Lower lobe of right lung (tissue), 2 donors: ENCODE measurements at regions not wholly inside any gene's neighbourhood (a gene's known extent, or its start where the extent isn't known, plus 50 kb on each side); places are given as distances from the start of the nearest gene placed in this dataset.

ENCODE experiments used
- ATAC-seq, 2 donors: fragments of 200-7000 bp; cut with Tn5 transposase; one replicate each; pipeline ENCODE4 v1.9.1; 2020 to 2022; ENCODE audit warnings: mild to moderate bottlenecking in 2 of 2, moderate library complexity in 2 of 2
- DNase-seq: peaks from one replicate; pipeline ENCODE4 v3.0.0-alpha.2; 2020
- H3K27ac ChIP-seq: fragments of 200-600 bp; one replicate; pipeline ENCODE4 v1.8.0; 2022
- H3K27me3 ChIP-seq: fragments of 200-600 bp; one replicate; pipeline ENCODE4 v1.8.0; 2022; ENCODE audit warnings: low read depth
- H3K36me3 ChIP-seq: fragments of 200-600 bp; one replicate; pipeline ENCODE4 v1.8.0; 2022; ENCODE audit warnings: mild to moderate bottlenecking
- H3K4me1 ChIP-seq: fragments of 200-600 bp; one replicate; pipeline ENCODE4 v1.8.0; 2022
- H3K4me3 ChIP-seq: fragments of 200-600 bp; one replicate; pipeline ENCODE4 v1.8.0; 2022; ENCODE audit warnings: mild to moderate bottlenecking
- H3K9me3 ChIP-seq: fragments of 200-600 bp; one replicate; pipeline ENCODE4 v1.8.0; 2022
- intact Hi-C: fragments of 100-400 bp; cut with DNase I; formaldehyde crosslinking; loops from one replicate; pipeline ENCODE4 v1.11.0; 2022
- TF ChIP-seq, protein P1 (sequence below): fragments of 200-600 bp; IDR thresholded peaks from one replicate; pipeline ENCODE4 v1.8.0; 2022; ENCODE audit warnings: antibody characterized with exemption, mild to moderate bottlenecking
- donor health status: DM: no; HTN: yes; CAD: no; lungs with severe emphysema.

DNA sequence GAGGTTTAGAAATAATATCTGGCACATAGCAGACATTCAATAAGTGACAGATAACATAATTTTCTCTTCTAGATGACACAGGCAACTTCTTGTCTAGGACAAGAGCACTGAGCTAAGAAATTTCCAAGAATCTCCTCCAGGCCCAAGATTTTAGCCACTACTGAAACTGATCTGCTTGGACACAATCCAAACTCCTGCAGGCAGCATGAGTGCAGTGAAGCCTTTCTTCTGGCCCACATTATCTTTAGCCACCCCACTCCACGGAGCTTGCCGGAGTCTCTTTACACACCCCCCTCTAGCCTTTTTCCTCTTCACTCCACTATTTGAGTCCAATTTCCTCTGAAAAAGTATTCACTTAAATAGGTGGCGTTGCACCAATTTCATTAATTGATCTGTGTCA lies 142.9 kb upstream of the DUSP10 start:
- Histone ChIP-seq H3K27ac (no peak overlapping the region), H3K4me1 (no peaks in the 10 kb centered on the region), H3K36me3 (no peaks in the 10 kb centered on the region), H3K9me3 (no peaks in the 10 kb centered on the region), H3K27me3 (no peaks in the 10 kb centered on the region), H3K4me3 (no peak overlapping the region)
- ATAC-seq: no peak
- TF ChIP-seq, protein P1, sequence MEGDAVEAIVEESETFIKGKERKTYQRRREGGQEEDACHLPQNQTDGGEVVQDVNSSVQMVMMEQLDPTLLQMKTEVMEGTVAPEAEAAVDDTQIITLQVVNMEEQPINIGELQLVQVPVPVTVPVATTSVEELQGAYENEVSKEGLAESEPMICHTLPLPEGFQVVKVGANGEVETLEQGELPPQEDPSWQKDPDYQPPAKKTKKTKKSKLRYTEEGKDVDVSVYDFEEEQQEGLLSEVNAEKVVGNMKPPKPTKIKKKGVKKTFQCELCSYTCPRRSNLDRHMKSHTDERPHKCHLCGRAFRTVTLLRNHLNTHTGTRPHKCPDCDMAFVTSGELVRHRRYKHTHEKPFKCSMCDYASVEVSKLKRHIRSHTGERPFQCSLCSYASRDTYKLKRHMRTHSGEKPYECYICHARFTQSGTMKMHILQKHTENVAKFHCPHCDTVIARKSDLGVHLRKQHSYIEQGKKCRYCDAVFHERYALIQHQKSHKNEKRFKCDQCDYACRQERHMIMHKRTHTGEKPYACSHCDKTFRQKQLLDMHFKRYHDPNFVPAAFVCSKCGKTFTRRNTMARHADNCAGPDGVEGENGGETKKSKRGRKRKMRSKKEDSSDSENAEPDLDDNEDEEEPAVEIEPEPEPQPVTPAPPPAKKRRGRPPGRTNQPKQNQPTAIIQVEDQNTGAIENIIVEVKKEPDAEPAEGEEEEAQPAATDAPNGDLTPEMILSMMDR: no peak
- DNase-seq: no peak
- intact Hi-C loops: no loop called here

DNA sequence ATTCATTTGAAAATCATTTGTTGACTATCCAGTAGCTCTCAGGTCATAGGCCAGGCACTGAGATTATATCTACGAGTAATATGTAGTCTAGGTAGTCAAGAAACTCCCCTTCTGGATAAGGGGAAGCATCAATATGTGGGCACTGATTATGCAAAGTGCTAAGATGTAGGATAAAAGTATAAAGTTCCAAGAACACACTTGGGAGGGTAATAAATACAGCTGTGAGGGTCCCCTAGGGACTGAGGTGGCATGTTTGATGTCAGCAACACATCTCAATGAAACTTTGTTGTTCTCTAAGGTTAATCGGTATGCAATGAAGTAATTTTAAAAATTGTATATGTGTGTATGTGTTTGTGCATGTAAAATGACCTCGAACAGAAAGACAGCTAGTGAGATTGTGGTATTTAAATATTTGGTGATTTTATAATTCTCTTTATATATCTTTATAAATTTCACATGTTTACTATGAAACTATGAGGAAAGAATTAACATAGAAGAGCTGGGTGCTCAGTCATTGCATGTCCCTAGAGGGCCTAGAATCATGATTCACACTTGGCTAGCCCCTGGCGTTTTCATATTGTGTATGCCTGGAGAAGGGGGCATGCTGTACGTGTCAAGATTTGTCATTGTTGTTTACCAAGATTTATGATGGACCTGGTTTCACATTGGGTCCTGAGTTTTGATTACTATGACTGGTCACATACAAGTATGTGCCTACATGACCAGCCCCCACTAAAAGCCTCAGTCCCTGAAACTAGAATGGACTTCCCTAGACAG lies 140.1 kb upstream of the DUSP10 start:
- DNase-seq (no peak), ATAC-seq (no peak)
- TF ChIP-seq, protein P1: no peak
- Histone ChIP-seq H3K9me3 (no peaks in the 10 kb centered on the region), H3K4me1 (no peaks in the 10 kb centered on the region), H3K36me3 (no peaks in the 10 kb centered on the region), H3K27ac (no peak overlapping the region), H3K27me3 (no peaks in the 10 kb centered on the region), H3K4me3 (no peak overlapping the region)
- intact Hi-C loops: no loop called here

DNA sequence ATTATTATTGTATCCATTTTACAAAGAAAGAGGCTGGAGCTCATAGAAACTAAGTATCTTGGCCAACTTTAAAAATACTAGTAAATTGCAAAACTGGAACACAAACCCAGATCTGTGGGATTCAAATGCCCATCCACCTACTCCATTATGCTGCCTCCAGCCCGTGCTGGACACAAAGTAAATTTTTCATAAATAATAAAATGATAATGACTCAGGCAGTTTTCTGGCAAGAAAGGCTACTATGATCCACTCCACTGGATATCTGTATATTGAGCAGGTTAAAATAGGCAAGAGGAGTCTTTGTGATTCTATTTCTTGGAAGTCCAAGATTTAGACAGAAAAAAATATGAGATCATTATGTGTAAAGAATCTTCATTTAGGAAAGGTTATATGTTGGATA lies 138.3 kb upstream of the DUSP10 start:
- Histone ChIP-seq H3K4me3 (no peak overlapping the region), H3K27me3 (no peaks in the 10 kb centered on the region), H3K9me3 (no peaks in the 10 kb centered on the region), H3K36me3 (no peaks in the 10 kb centered on the region), H3K27ac (no peak overlapping the region), H3K4me1 (no peaks in the 10 kb centered on the region)
- ATAC-seq: no peak
- no peak for DNase-seq
- TF ChIP-seq, protein P1: no peak
- intact Hi-C loops: no loop called here

DNA sequence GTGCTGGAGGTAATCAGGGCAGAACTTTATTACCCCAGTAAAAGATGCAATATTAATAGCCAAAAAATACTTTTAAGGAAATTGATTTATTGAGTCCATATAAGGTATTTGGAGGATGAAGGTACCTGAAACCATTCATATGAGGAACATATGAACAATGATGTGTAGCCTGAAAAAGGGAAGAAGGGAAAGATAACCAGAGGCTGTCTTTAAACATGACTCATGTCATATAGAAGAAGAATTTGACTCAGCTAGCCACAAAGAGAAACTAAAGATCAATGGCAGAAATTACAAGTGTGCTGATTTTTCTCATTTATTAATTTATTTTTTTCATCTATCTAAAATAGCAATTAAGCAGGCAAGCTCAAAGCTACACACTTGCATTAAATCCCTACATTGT lies 136.2 kb upstream of the DUSP10 start:
- TF ChIP-seq, protein P1: no peak
- Histone ChIP-seq H3K9me3 (no peaks in the 10 kb centered on the region), H3K27ac (no peak overlapping the region), H3K36me3 (no peaks in the 10 kb centered on the region), H3K4me1 (no peaks in the 10 kb centered on the region), H3K27me3 (no peaks in the 10 kb centered on the region), H3K4me3 (no peak overlapping the region)
- DNase-seq (no peak), ATAC-seq (no peak)
- intact Hi-C loops: no loop called here

DNA sequence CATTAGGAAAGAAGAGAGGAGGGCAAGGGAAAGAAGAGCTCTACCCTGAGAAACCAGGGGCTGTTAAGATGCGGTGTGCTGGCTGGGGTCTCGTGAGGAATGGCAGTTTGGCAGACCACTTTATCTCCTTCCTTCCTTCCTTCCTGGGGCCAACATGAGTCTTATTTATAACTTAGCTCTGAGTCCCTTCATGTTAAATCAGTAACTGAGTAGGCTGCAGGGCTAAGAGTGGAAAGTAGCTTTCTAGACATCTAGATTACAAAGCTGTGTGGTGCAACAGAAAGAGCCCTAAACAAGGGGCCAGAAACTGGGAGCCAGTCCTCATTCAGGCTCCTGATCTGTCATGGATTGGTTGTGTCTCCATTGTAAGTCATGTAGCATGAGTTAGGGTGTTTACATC lies 135.4 kb upstream of the DUSP10 start:
- DNase-seq (no peak), ATAC-seq (no peak)
- intact Hi-C loops: no loop called here

More for the DNA sequence above, 135.4 kb upstream of the DUSP10 start:
- TF ChIP-seq, protein P1: no peak
- H3K36me3 ChIP-seq: no peaks in the 10 kb centered on the region
- H3K27me3 ChIP-seq: no peaks in the 10 kb centered on the region
- H3K4me1 ChIP-seq: no peaks in the 10 kb centered on the region
- H3K9me3 ChIP-seq: no peaks in the 10 kb centered on the region
- H3K4me3 ChIP-seq: no peak overlapping the region
- H3K27ac ChIP-seq: no peak overlapping the region
